Activated T-helper 17 cell treated with anti-CD3 and anti-CD28 coated beads, Interleukin-2, amount 50 U/mL, for 72 hours (primary cell): ENCODE measurements at regions not wholly inside any gene's neighbourhood (a gene's known extent, or its start where the extent isn't known, plus 50 kb on each side); places are given as distances from the start of the nearest gene placed in this dataset.

ENCODE experiments used
- ATAC-seq: fragments of 150-1000 bp; cut with Tn5 transposase; replicated peaks from 2 replicates; pipeline ENCODE4 v1.10.0; 2021; ENCODE audit warnings: mild to moderate bottlenecking, moderate library complexity
- H3K27ac Mint-ChIP-seq: one replicate; pipeline ENCODE4 v1.8.0; 2022; ENCODE audit warnings: mixed read lengths
- H3K27me3 Mint-ChIP-seq: one replicate; pipeline ENCODE4 v1.8.0; 2022; ENCODE audit warnings: mixed read lengths
- H3K36me3 Mint-ChIP-seq: one replicate; pipeline ENCODE4 v1.8.0; 2022; ENCODE audit warnings: low read depth, mild to moderate bottlenecking, mixed read lengths
- H3K4me1 Mint-ChIP-seq: one replicate; pipeline ENCODE4 v1.8.0; 2022; ENCODE audit warnings: mixed read lengths
- H3K4me3 Mint-ChIP-seq: one replicate; pipeline ENCODE4 v1.8.0; 2022; ENCODE audit warnings: mild to moderate bottlenecking, mixed read lengths
- H3K9me3 Mint-ChIP-seq: one replicate; pipeline ENCODE4 v1.8.0; 2022; ENCODE audit warnings: mixed read lengths

DNA sequence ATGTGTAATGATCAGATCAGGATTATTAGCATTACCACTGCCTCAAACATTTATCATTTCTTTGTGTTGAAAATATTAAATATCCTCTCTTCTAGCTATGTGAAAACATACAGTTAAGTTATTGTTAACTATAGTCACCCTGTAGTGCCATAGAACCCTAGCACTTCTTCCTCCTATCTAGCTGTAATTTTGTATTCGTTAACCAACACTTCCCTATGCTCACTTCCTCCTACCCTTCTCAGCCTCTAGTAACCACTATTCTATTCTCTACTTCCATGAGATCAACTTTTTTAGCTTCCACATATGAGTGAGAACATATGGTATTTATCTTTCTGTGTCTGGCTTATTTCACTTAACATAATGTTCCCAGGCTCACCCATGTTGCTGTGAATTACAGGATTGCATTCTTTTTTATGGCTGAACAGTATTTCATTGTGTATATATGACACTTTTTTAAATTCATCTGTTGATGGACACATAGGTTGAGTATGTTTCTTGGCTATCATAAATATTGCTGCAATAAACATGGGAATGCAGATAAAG lies 132.7 kb upstream of the RHOBTB1 start:
- H3K9me3 Mint-ChIP-seq: no peaks in the 10 kb centered on the region
- H3K4me3 Mint-ChIP-seq: no peak overlapping the region
- H3K27me3 Mint-ChIP-seq: peaks cover 6% of the 10 kb centered on the region
- H3K4me1 Mint-ChIP-seq: no peaks in the 10 kb centered on the region
- ATAC-seq: no peak
- no peaks in the 10 kb centered on the region for H3K36me3 Mint-ChIP-seq
- no peak overlapping the region for H3K27ac Mint-ChIP-seq

DNA sequence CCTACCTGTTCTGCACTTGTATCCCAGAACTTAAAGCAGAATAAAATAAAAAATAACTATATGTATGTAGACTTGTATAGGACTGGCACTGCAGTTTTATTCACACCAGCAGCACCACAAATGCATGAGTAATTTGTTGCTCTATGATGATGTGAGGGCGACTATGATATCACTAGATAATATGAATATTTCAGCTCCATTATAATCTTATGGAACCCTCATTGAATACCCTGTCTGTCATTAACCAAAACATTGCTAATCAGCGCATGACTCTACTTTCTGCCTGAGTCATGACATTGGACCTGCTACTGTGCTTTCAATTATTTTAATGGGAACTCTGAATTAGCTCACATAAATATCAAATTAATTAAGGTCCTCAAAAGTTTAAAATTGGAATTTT lies 129.4 kb upstream of the RHOBTB1 start:
- ATAC-seq: no peak
- Mint-ChIP-seq H3K9me3 (no peaks in the 10 kb centered on the region), H3K27me3 (peaks cover 6% of the 10 kb centered on the region), H3K4me3 (no peak overlapping the region), H3K27ac (no peak overlapping the region), H3K36me3 (no peaks in the 10 kb centered on the region), H3K4me1 (no peaks in the 10 kb centered on the region)

- Mint-ChIP-seq H3K9me3 (no peaks in the 10 kb centered on the region), H3K4me1 (no peaks in the 10 kb centered on the region)
- no peak for ATAC-seq
Measured at GRCh38 chr10:61071580-61071979, 127.6 kb upstream of the RHOBTB1 start.

DNA sequence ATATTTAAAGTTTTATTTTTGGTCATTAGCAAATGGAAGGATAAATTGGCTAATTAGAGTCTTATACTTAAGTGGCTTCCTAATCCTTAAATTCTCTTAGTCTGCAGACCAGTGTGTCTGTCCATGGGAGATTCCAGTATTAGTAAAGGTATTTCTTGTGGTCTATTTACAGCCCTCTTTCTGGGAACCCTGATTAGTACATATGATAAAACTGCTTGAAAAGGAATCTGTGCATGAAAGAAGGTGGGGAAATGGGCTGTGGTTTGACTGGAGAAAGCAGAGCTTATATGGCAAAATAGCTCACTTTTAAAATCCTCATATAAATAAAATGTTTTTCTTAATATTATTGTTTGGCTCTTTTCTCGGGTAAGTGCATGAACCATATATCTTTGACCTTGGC lies 124.5 kb upstream of the RHOBTB1 start:
- no peaks in the 10 kb centered on the region for H3K4me1 Mint-ChIP-seq
- no peak overlapping the region for H3K27ac Mint-ChIP-seq
- no peak overlapping the region for H3K4me3 Mint-ChIP-seq
- H3K9me3 Mint-ChIP-seq: no peaks in the 10 kb centered on the region
- H3K36me3 Mint-ChIP-seq: no peaks in the 10 kb centered on the region
- no peak for ATAC-seq
- H3K27me3 Mint-ChIP-seq: peaks cover 22% of the 10 kb centered on the region

More at GRCh38 chr10:61071580-61071979, 127.6 kb upstream of the RHOBTB1 start:
- no peaks in the 10 kb centered on the region for H3K36me3 Mint-ChIP-seq
- H3K27ac Mint-ChIP-seq: no peak overlapping the region
- H3K4me3 Mint-ChIP-seq: no peak overlapping the region
- H3K27me3 Mint-ChIP-seq: peaks cover 21% of the 10 kb centered on the region

DNA sequence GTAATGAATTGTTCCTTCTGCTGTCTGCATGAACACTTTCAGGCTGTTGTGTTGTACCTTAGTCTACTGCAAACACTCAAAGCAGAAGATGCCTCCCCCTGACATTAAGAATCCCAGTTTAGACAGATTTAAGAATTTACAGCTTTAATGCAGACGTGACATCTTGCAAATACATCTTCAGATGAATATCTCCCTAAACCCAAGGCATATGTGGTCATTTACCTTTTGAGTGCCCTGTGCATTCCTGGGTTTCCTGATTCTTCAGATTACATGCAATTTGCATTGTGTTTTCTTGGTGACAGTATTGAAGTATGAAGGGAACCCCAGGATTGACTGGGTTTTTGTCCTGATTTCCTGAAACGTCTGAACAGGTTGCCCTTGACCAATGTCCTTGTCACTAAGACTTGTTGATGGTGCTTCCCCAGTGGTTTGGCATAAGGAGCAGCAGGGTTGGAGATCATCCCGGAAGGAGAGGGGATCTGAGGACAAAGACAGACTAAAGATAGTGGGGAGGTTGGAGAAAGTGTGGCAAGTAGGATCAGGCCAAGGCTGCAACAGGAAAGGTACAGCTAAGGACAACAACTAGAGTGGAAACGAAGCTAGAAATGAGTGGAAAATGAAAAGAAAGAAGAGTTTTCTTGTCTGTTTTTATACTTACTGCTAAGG lies 123.8 kb upstream of the RHOBTB1 start:
- Mint-ChIP-seq H3K4me3 (no peak overlapping the region), H3K36me3 (no peaks in the 10 kb centered on the region), H3K9me3 (no peaks in the 10 kb centered on the region), H3K4me1 (no peaks in the 10 kb centered on the region), H3K27ac (no peak overlapping the region), H3K27me3 (peaks cover 19% of the 10 kb centered on the region)
- no peak for ATAC-seq

DNA sequence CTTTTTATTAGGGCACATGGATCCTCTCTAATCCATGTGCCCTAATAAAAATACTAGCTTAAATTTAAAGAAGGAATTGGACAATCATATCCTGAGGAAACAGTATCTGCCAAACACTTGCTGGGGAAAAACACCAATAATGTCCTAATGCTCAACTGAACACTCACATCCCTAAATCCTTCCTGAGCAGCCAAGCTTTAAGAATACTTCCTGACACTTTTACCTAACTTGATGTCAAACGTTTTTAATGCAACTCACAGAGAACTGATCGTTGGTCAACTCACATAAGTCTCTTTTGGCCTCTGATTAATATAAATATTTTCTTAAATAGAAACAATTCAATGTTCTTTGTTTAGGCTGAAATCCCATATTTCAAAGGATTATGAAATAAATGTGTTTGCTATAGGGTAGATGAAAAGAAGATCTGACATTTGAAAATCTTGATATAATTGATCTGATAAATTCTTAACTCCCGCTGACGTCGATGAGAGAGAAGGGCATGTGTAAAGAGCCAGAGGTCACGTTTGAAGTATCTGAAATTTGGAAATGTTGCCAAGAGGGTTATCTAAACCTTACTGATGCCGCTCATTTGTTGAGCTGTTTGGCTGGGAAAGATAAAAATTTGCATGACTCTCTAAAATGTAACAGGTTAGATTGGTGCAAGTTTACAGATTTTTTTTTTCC lies 122.8 kb upstream of the RHOBTB1 start:
- H3K27me3 Mint-ChIP-seq: peaks cover 18% of the 10 kb centered on the region
- H3K4me1 Mint-ChIP-seq: no peaks in the 10 kb centered on the region
- no peaks in the 10 kb centered on the region for H3K9me3 Mint-ChIP-seq
- no peak for ATAC-seq
- H3K27ac Mint-ChIP-seq: no peak overlapping the region
- H3K36me3 Mint-ChIP-seq: no peaks in the 10 kb centered on the region
- no peak overlapping the region for H3K4me3 Mint-ChIP-seq

- no peaks in the 10 kb centered on the region for H3K4me1 Mint-ChIP-seq
- no peak for ATAC-seq
- H3K27ac Mint-ChIP-seq: no peak overlapping the region
- no peak overlapping the region for H3K4me3 Mint-ChIP-seq
- H3K9me3 Mint-ChIP-seq: no peaks in the 10 kb centered on the region
- no peaks in the 10 kb centered on the region for H3K36me3 Mint-ChIP-seq
- peaks cover 18% of the 10 kb centered on the region for H3K27me3 Mint-ChIP-seq
Measured at GRCh38 chr10:61065051-61065450, 121.1 kb upstream of the RHOBTB1 start.

DNA sequence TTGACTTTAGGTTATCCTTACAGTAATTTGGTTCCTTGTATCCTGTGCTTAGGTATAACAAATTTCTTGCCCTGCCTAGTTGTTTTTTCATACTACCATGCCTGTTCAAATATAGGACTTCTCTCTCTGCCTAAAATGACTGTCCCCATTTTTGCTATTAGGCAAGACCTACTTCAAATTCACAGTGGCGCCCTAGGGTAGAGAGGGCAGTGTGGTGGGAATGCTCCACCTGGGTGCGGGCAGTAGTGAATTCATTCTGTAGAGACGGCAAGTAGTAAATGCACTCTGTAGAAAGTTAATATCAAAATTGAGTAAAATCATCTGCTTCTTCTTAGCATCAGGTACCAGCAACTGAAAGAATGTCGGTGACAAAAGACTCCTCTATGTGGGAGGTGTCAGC lies 120.4 kb upstream of the RHOBTB1 start:
- no peak overlapping the region for H3K27ac Mint-ChIP-seq

DNA sequence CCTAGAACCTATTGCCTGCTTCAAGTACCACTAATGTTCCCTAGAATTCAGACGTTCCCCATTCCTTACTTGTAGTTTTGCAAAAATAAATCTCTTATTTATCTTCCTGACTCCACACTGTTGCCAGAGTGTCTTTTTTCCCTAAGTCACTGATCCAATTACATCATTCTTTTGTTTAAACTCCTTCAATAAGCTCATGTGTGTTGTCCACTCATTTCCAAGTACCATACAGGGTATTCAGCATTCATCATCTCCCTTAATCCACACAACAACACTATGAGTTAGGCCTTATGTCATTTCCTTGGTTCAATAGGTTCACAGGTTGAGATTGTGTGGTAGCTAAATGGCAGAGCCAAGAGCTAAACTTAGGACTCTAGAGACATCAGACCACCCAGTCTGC lies 119.9 kb upstream of the RHOBTB1 start:
- H3K9me3 Mint-ChIP-seq: no peaks in the 10 kb centered on the region
- H3K4me1 Mint-ChIP-seq: no peaks in the 10 kb centered on the region
- no peak overlapping the region for H3K27ac Mint-ChIP-seq
- ATAC-seq: no peak
- H3K4me3 Mint-ChIP-seq: no peak overlapping the region
- H3K36me3 Mint-ChIP-seq: no peaks in the 10 kb centered on the region
- H3K27me3 Mint-ChIP-seq: peaks cover 18% of the 10 kb centered on the region

More for the DNA sequence above, 120.4 kb upstream of the RHOBTB1 start:
- H3K9me3 Mint-ChIP-seq: no peaks in the 10 kb centered on the region
- peaks cover 18% of the 10 kb centered on the region for H3K27me3 Mint-ChIP-seq
- no peak overlapping the region for H3K4me3 Mint-ChIP-seq
- ATAC-seq: no peak
- H3K4me1 Mint-ChIP-seq: no peaks in the 10 kb centered on the region
- no peaks in the 10 kb centered on the region for H3K36me3 Mint-ChIP-seq

DNA sequence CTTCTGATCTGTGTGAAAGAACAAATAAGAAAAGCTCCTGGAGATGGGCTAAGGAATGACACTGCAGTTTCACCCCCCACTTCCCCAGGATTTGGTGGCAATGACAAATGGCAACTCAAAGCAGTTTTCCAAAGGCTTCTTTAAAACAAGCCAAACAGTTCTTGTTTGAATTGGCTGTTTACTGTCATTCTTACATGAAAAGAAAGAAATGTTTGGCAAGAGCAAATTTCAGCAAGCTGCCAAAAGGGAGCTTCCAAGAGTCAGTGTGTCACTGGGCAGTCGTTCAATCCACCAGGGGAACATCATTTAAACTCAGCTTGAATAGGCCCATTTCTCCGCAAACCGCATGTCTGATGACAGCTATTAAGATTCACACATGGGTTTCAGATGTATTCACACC lies 119.0 kb upstream of the RHOBTB1 start:
- no peak overlapping the region for H3K27ac Mint-ChIP-seq
- no peaks in the 10 kb centered on the region for H3K9me3 Mint-ChIP-seq
- no peak for ATAC-seq
- no peak overlapping the region for H3K4me3 Mint-ChIP-seq
- H3K36me3 Mint-ChIP-seq: no peaks in the 10 kb centered on the region
- no peaks in the 10 kb centered on the region for H3K4me1 Mint-ChIP-seq
- H3K27me3 Mint-ChIP-seq: peaks cover 17% of the 10 kb centered on the region

- Mint-ChIP-seq H3K4me1 (no peaks in the 10 kb centered on the region), H3K9me3 (no peaks in the 10 kb centered on the region), H3K36me3 (no peaks in the 10 kb centered on the region), H3K27me3 (peaks cover 7% of the 10 kb centered on the region), H3K4me3 (no peak overlapping the region), H3K27ac (no peak overlapping the region)
- no peak for ATAC-seq
Measured at GRCh38 chr10:61061923-61062504, 118.0 kb upstream of the RHOBTB1 start.

GRCh38 chr10:61059636-61060035 lies 115.7 kb upstream of the RHOBTB1 start:
- Mint-ChIP-seq H3K36me3 (no peaks in the 10 kb centered on the region), H3K27ac (no peak overlapping the region), H3K4me3 (no peak overlapping the region), H3K27me3 (peaks cover 4% of the 10 kb centered on the region), H3K4me1 (no peaks in the 10 kb centered on the region), H3K9me3 (no peaks in the 10 kb centered on the region)
- ATAC-seq: no peak

DNA sequence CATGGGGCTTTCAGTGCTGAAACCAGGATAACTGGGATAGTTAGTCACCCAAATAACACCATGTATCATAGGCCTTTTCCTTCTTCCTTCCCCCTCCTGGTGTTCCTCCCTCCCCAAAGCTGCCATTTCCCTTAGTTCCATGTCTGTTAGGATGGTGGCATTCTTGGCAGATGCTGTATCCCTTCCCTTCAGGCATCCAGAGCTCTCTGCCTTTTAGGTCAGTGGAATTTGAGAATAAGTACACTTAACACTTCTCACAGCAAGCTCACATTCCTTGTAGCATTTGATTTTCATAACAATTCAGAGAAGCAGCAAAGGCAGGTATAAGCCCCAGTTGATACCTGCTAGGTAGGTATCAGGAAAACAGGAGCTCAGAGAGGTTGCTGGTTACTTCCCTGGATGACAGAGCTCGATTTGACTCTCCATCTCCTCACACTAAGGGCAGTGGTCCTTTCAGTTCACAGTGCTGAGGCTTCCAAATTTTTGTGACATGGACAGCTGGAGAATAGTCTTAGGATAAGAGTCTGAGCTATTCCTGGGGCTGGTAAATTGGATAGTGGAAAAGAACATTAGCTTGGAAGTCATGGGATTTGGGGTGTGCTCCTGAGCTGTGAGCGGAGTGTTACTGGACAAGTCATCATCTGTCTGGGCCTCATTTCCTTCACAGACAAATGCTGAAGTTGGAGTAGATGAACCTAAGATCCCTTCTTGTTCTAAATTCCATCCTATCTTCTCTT lies 108.7 kb upstream of the RHOBTB1 start:
- no peaks in the 10 kb centered on the region for H3K9me3 Mint-ChIP-seq
- H3K36me3 Mint-ChIP-seq: no peaks in the 10 kb centered on the region
- no peaks in the 10 kb centered on the region for H3K27me3 Mint-ChIP-seq
- ATAC-seq: no peak
- H3K27ac Mint-ChIP-seq: no peak overlapping the region
- no peaks in the 10 kb centered on the region for H3K4me1 Mint-ChIP-seq
- H3K4me3 Mint-ChIP-seq: no peak overlapping the region

- Mint-ChIP-seq H3K4me3 (no peak overlapping the region), H3K9me3 (no peaks in the 10 kb centered on the region), H3K27ac (no peak overlapping the region), H3K36me3 (no peaks in the 10 kb centered on the region), H3K4me1 (no peaks in the 10 kb centered on the region), H3K27me3 (no peaks in the 10 kb centered on the region)
- ATAC-seq: no peak
Measured at GRCh38 chr10:61051344-61051743, 107.4 kb upstream of the RHOBTB1 start.
